ENCODE measurements at regions not wholly inside any gene's neighbourhood (a gene's known extent, or its start where the extent isn't known, plus 50 kb on each side); places are given as distances from the start of the nearest gene placed in this dataset.
A peak's percentile ranks its signal among the peaks of the same experiment; 100 is the strongest.
"Not testable (repeated sequence)": the region's sequence is repeated elsewhere in the genome, so short reads cannot be mapped to it uniquely, and the experiment has no call there.

GRCh38 chr4:147102596-147102995, 156.9 kb upstream of the TTC29 start:
- DNase-seq (ENCODE audit: low spot score) = no peak

DNA sequence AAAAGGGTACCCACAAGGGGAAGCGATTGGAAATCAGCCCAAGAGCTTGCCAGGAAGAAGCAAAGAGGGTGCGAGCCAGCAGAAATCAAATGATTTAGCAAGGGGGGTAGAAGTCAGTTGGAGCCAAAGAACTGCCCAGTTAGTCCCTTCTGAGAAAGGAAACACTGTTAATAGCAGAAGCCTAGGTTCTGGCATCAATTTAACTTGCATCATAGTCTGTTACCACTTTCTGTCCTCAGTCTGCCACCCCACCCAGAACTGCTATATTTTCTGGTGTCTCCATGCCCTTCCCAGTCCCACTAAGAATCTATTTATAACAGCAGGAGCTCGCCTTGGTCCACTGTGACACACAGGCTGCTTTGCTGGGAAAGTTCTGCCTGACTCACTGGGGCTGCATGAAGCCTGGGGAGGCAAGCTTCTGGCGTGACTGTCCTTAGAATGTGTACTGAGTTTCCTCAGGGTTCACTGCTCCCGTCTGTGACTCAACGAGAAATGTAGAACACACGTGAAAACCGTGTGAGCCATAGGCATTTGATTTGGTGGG, 157.8 kb upstream of the TTC29 start:
- DNase-seq (ENCODE audit: low spot score) = peak; percentile 86

- DNase-seq (ENCODE audit: low spot score) = no peak
These were observed 159.1 kb upstream of the TTC29 start for GRCh38 chr4:147104768-147105167.

- peak; percentile 16 for DNase-seq (ENCODE audit: low spot score)
These were observed 162.7 kb upstream of the TTC29 start for GRCh38 chr4:147108409-147108808.

- DNase-seq (ENCODE audit: low spot score) = no peak
These were observed 164.1 kb upstream of the TTC29 start for GRCh38 chr4:147109800-147110199.

- peak; percentile 36 for DNase-seq (ENCODE audit: low spot score)
These were observed 165.1 kb upstream of the TTC29 start for GRCh38 chr4:147110473-147111367.

DNA sequence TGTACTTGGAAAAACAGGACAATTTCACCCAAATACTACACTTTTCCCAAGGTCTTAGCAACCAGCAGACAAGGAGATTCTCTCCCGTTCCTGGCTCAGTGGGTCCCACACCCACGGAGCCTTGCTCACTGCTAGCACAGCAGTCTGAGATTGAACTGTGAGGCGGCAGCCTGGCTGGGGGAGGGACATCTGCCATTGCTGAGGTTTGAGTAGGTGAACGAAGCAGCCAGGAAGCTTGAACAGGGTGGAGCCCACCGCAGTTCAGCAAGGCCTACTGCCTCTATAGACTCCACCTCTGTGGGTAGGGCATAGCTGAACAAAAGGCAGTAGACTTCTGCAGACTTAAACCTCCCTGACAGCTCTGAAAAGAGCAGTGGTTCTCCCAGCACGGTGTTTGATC, 166.5 kb upstream of the TTC29 start:
- DNase-seq (ENCODE audit: low spot score) = not testable (repeated sequence)

- no peak for DNase-seq (ENCODE audit: low spot score)
These were observed 171.8 kb upstream of the TTC29 start for GRCh38 chr4:147117431-147117830.

DNA sequence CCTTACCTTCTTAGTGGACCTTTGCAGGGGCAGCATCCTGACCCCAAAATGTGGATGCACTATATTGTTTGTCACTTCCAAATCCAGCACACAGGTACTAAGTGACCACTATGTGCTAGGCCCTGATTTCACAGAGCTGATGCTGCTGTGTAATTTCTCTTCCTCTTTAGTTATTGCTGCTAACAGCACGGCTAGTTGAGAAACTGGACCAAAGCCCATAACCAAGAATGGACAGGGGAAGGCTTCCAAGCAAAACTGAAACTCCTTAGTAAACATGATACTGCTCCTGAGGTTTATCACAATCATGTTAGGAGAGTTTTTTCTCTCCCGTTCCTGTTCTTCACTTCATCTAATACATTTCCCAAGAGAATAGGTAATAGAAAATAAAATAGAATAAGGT, 172.9 kb upstream of the TTC29 start:
- peak; percentile 51 for DNase-seq (ENCODE audit: low spot score)

DNA sequence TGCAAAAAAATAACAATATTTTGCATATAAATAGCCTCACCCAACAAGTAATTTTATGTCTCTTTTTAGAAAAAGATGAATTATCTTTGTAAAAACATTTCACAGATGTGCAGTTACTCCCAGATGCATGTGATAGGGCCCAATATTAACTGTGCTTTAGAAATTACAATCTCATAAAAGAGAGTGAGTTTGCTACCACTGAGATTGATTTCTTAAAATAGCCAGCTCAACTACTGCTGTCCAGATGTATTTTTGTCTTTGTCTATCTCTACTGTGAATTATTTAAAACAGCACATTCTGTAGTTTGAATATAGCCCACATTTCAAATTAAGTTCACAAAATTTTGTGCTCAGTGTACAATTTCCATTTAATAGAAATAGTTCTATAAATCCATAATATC, 177.0 kb upstream of the TTC29 start:
- no peak for DNase-seq (ENCODE audit: low spot score)

DNA sequence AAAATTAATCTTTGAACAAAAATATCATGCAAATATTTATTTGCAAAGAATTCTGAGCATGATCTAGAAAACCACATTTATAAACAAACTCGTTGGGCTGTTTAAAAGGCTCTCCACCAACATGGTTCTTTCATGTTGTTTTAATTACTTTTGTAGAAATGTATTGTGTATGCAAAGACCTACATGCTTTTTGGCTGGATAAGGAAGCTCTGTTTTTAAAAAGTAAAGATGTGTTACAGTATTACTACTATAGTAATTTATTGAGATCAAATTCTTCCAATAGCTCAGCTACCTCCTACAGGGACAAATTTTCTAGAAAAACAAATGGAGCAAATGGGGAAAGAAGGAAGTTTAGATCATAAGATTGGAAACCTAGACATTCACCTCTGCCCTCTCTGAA, 177.5 kb upstream of the TTC29 start:
- no peak for DNase-seq (ENCODE audit: low spot score)

DNA sequence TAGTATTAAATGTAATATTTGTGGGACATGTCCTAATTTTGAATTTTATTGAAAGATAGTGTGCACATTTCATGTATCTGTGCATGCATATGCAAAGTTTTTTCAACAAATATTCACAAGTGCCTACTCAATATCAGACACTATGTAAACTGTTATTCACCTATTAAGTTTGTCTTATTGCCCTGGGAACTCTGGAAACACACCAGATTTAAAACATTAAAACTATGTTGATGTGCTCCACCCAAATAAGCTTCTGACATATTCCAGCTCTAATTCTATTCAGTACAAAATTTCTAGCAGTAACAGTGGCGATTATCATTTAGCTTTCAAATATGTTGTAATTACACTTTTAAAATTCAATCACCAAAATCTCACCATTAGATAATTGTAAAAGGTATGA, 183.1 kb upstream of the TTC29 start:
- no peak for DNase-seq (ENCODE audit: low spot score)

- DNase-seq (ENCODE audit: low spot score) = no peak
These were observed 184.0 kb upstream of the TTC29 start for GRCh38 chr4:147129687-147130086.

DNA sequence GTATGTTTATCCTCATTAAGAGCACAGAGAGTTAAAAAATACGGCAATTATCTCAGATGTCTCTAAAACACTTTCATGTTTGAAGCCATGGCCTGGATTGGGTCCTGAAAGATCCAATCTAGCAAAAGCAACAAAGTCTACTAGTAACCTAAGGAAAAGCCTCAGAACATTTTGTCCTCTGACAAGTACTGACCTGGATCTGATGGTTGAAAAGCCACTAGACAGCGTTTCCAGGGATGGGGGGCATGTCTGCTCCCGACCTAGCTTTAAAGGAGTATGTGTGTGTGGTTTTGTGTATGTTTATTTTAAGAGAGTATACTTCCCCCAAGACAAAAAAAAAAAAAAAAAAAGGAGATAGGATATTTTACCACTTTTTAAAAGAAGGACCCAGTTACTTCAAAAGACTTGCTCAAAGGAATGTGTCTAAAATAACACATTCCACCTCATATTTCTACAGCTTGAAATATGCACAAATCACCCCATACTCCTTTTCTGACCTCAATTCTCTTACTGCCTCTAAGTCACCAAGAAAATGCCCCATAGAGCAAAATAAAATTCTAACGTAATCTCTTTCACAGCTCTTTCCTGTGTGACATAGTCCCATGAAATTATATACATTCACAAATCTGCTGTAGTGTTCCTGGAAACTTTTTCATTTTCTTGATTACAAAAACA, 189.0 kb upstream of the TTC29 start:
- no peak for DNase-seq (ENCODE audit: low spot score)

DNA sequence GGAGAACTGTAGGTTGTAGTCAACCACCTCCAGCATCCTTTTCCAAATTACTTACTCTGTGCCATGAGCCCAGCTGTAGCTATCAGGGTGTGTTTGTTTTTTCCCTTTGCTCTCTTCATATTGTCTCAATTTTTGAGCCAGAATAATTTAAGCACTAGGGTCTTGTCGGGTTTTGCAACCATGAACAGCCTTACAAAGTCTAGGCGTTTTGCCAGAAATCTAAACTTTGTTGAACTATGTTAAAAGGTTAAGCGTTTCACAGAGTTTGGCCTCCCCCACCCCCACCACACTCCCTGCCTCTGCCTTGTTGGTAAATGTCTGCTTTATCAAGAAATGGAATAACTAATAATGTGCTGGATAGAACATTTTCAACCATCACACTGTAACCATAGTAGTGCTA, 190.6 kb upstream of the TTC29 start:
- no peak for DNase-seq (ENCODE audit: low spot score)

DNA sequence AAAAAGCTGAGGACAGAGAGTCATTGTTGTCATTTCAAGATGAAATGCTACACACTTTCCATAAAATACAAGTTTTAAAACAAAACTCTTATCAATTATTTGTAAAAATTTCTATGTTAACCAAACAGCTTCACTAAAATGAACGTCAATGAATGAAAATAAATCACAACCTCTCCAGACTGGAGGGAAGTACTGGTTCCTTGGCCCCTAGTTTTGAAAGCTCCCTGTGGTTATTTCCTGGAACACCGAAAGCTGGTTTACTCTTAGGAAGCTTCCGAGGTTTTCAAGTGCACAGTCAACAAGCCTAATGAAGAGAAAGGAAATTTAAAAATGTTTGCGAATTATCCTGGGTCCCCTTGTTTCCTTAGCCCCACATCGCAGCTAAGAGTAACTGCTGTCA, 191.1 kb upstream of the TTC29 start:
- DNase-seq (ENCODE audit: low spot score) = no peak

- DNase-seq (ENCODE audit: low spot score) = no peak
These were observed 191.6 kb upstream of the TTC29 start for GRCh38 chr4:147137280-147137679.

DNA sequence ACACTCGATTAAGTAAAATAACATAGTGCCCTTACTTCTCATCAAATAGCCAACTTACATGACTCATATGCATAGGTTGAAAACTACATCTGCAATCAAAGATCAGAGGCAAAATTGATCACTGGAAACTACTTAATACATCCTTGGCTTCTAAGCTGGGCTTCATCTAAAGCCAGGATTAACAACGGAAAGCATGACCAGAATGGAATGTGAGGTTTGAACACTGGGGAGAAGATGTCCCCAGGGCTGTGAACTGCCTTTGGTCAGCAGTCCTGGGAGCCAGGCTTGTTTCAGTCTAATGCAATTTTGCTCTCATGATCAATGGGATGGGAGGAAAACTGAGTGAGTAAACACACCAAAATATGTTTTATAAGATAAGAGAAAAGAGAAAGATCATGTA, 192.5 kb upstream of the TTC29 start:
- no peak for DNase-seq (ENCODE audit: low spot score)

- no peak for DNase-seq (ENCODE audit: low spot score)
These were observed 194.0 kb upstream of the TTC29 start for GRCh38 chr4:147139455-147140198.

DNA sequence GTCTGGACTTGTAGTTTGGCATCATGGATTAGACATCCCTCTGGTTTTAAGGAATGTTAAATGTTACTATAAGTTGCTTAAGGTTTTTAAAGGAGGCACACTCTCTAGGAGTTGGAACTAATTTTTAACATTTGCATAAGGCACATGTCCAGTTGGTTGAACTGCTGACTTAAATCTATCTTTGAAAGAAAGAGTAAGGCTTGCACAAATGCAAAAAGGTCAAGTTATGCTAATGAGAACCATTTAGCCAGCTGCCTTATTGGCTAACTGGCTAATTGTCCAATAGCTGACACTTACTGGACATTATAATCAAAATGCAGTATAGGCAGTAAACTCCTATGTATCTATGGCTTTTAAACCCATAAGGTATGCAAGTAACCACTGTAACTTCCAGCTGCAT, 206.1 kb upstream of the TTC29 start:
- no peak for DNase-seq (ENCODE audit: low spot score)

- DNase-seq (ENCODE audit: low spot score) = peak; percentile 48
These were observed 212.4 kb upstream of the TTC29 start for GRCh38 chr4:147157860-147158701.

Data from GM03348 (cell line).